ENCODE measurements at regions not wholly inside any gene's neighbourhood (a gene's known extent, or its start where the extent isn't known, plus 50 kb on each side); places are given as distances from the start of the nearest gene placed in this dataset.
"Not testable (repeated sequence)": the region's sequence is repeated elsewhere in the genome, so short reads cannot be mapped to it uniquely, and the experiment has no call there.

GRCh38 chr6:149127212-149127611, 190.3 kb upstream of the TAB2 start:
- DNase-seq (ENCODE audit: low read depth) = no peak

- no peak for DNase-seq (ENCODE audit: low read depth)
These were observed 188.9 kb upstream of the TAB2 start for GRCh38 chr6:149128489-149129145.

- DNase-seq (ENCODE audit: low read depth) = no peak
These were observed 188.0 kb upstream of the TAB2 start for GRCh38 chr6:149129371-149130077.

GRCh38 chr6:149130090-149130489, 187.4 kb upstream of the TAB2 start:
- DNase-seq (ENCODE audit: low read depth) = no peak

GRCh38 chr6:149130508-149130907, 187.0 kb upstream of the TAB2 start:
- no peak for DNase-seq (ENCODE audit: low read depth)

- no peak for DNase-seq (ENCODE audit: low read depth)
These were observed 185.6 kb upstream of the TAB2 start for GRCh38 chr6:149131891-149132290.

GRCh38 chr6:149132336-149132735, 185.2 kb upstream of the TAB2 start:
- DNase-seq (ENCODE audit: low read depth) = no peak

GRCh38 chr6:149134511-149134933, 183.0 kb upstream of the TAB2 start:
- no peak for DNase-seq (ENCODE audit: low read depth)

GRCh38 chr6:149135809-149136208, 181.7 kb upstream of the TAB2 start:
- DNase-seq (ENCODE audit: low read depth) = no peak

GRCh38 chr6:149136273-149136912, 181.1 kb upstream of the TAB2 start:
- DNase-seq (ENCODE audit: low read depth) = no peak

- no peak for DNase-seq (ENCODE audit: low read depth)
These were observed 180.6 kb upstream of the TAB2 start for GRCh38 chr6:149136913-149137286.

GRCh38 chr6:149137594-149137993, 179.9 kb upstream of the TAB2 start:
- DNase-seq (ENCODE audit: low read depth) = no peak

GRCh38 chr6:149138089-149138488, 179.4 kb upstream of the TAB2 start:
- no peak for DNase-seq (ENCODE audit: low read depth)

- DNase-seq (ENCODE audit: low read depth) = no peak
These were observed 178.7 kb upstream of the TAB2 start for GRCh38 chr6:149138699-149139294.

GRCh38 chr6:149139782-149140136, 177.8 kb upstream of the TAB2 start:
- no peak for DNase-seq (ENCODE audit: low read depth)

GRCh38 chr6:149140137-149140909, 177.2 kb upstream of the TAB2 start:
- DNase-seq (ENCODE audit: low read depth) = no peak

GRCh38 chr6:149140910-149141290, 176.6 kb upstream of the TAB2 start:
- DNase-seq (ENCODE audit: low read depth) = no peak

- DNase-seq (ENCODE audit: low read depth) = no peak
These were observed 174.5 kb upstream of the TAB2 start for GRCh38 chr6:149142924-149143429.

- DNase-seq (ENCODE audit: low read depth) = not testable (repeated sequence)
These were observed 171.7 kb upstream of the TAB2 start for GRCh38 chr6:149145800-149146199.

GRCh38 chr6:149147195-149147594, 170.3 kb upstream of the TAB2 start:
- DNase-seq (ENCODE audit: low read depth) = no peak

GRCh38 chr6:149147938-149148718, 169.4 kb upstream of the TAB2 start:
- no peak for DNase-seq (ENCODE audit: low read depth)

Measured in forelimb muscle (tissue), 1 donor.